ENCODE measurements at regions not wholly inside any gene's neighbourhood (a gene's known extent, or its start where the extent isn't known, plus 50 kb on each side); places are given as distances from the start of the nearest gene placed in this dataset.

DNA sequence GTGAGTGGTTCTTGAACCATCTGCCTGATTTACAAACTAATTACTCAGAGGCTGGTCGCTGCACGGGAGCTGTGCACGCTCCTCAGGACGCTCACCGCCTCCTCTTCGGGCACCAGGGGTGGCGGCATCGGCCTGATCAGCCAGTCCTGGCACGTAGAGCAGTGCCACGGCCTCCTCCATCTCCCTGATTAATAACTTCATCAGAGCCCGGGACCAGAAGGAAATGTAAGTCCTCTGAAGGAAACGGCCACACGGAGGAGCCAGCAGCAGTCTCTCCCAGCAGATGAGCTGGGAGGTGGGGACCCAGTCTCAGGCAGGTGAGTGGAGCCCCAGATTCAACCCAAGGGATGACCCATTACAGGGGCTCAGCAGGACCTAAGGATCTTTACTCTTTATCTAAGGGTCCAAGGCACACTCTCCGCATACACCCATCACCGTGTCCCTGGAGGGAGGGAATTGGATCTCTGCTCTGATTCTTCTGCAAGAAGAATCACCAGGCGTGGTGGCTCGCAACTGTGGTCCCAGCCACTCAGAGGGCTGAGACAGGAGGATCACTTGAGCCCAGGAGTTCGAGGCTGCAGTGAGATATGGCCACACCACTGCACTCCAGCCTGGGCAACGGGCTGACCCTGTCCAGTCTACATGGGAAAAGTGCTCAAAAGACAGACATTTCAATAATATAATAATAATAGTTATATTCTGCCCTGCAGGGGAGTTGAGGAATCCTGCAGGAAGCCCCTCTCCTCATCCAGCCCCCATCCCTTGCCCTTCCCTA lies 366.5 kb downstream of the SEC14L1 start:
- no peak for DNase-seq

DNA sequence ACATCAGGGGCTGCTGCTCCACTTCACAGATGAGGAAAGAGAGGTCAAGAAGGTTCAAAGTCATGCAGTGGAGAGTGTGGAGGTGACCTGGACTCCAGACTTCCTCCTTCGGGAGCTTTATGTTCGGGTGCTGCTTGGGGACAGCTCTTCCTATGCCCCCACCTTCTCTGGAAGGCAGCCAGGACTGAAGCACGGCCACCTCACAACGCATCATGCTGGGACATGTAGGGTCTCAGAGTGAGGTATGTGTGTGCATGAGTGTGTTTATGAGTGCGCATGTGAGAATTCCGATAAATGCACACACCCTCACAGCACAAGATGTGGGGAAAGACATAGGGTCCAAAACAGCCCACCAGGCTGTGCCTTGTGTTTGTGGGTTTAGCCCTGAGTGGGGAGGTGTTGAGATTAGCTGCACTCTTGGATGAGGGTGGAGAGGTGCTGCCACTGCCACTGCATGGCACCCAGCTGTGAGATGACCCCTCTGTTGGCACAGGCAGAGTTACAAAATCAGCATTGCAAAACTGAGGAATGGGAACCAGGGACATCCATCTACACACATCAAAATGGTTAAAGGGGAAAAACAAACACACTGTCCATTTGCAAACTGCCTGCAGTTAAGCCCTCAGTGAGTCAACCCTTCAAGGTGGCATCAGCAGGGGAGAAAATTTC lies 367.4 kb downstream of the SEC14L1 start:
- DNase-seq = peak in 1 of 2 donors; percentile 18

DNA sequence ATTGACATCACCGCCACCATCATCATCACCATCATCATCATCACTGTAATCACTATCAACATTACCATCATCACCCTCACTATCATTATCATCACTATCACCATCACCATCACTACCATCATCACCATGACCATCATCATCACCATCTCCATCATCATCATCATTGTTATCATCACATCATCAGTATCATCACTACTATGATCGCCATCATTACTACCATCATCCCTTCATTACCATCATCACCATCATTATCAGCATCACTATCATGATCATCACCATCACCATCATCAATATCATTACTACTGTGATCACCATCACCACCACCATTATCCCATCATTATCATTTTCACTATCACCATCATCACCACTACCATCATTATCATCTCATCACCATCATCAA lies 368.3 kb downstream of the SEC14L1 start:
- no peak for DNase-seq

DNA sequence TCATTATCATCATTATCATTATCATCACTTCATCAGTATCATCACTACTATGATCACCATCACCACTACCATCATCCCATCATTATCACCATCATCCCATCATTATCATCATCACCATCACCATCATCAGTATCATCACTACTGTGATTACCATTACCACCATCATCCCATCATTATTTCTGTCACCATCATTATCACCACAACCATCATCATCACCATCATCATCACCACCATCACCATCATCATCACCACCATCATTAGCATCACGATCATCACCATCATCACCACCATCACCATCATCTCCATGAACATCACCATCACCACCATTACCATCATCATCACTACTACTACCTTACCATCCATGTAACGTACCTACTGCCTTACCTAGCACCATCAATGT lies 368.8 kb downstream of the SEC14L1 start:
- DNase-seq = no peak

DNA sequence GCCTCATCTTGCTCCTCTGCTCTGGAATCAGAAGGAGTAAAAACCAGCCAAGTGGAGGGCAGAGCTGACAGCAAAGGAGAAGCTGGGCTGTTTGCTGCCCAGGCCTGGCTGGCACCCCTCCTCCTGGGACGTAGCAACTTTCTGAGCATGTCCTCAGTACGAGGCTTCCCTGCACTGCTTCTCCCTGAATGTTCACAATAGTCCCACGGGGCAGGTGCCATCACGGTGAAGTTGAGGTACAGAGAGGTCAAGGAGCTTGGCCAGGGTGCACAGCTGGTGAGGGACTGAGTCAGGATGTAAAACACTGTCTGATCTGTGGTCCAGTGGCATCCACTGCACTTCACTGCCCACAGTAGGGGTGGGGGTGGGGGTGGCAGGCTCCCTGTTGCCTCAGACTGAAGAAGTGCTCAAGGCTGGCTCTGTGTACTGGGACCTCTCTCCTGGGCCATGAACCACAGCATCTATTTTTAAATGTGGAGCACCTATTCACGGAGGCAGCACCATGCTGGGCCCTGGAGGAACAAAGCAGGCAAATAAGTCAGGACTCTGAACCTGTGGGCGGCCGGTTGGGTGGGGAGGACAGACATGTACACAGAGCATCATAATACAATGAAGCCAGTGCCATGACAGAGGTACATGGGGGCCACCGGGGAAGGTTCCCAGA lies 369.5 kb downstream of the SEC14L1 start:
- no peak for DNase-seq

DNA sequence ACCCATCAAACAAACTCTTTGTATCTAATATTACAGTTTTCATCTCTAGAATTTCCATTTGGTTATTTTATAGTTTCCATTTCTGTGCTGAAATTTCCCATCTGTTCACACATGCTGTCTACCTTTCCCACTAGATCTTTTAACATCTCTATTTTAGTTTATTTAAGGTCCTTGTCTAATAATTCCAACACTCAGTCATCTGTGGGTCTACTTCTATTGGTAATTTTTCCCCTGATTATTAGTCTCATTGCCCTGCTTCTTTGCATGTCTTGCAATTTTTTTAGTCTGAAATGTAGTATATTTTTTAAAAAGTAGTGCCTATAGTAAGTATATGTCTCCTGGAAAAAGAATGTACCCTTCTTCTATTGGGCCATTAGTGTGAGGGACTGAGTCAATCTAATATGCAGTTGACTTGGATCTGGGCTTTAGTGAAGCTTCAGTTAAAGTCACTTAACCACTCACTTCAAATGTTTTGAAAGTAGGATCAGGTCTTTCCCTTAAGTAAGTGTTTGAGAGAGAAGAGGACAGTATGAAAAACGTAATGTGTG lies 370.8 kb downstream of the SEC14L1 start:
- DNase-seq = no peak

DNA sequence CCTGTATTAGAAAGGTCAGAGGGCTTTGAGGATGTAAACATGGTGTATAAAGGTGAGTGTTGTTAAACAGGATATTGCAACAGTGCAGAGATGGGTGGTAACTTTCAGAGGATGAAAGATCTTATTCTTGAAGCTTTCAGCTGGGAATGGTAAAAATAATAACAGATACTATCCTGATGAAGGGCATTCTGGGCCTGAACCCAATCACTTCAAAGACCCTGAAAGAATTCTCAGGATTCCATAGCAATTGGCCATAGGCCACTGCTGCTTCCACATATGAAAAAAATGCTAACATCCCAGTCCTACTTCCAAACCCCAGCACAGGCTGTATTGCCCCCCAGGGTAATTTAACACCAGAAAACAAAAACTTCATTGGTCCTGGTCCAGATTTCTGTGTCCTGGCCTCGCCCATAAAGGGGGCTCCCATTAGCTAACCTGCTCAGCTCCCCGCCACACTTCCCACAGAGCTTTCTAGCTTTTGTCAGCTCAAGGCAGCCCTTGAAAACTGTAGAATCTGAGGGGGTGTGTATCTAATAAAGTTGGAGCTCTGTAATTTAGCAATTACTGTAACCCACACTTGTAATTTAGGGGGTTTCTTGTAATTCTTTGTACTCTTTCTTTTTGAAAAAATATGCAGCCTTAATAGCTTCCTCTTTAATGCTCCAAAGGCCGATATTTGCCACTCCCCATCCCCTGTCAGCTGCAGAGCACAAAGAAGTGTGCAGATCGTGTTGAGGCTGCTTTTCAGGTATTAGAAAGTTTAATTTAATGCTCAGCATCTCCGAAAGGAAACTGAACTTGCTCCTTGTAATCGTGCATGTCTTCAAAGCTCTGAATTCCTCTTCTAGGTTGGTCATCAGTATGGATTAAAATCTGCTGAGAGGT lies 371.5 kb downstream of the SEC14L1 start:
- DNase-seq = no peak

DNA sequence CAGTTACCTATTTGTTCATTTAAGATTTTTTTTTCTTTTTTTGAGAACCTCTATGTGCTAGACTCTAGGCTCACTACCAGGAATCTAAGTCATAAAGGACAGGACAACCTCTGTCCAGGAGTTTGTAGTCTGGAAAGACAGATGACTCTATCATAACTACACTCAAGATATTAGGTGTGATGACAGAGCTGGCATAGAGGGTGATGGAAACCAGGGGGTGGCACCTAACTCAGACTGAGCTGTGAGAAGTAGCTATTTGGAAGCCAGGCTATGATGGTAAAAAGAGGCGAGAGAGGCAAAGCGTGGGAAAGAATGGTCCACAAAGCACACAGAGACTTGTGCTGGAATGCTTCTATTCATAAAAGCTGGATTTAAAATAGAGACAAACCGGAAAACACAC lies 372.3 kb downstream of the SEC14L1 start:
- DNase-seq = no peak

DNA sequence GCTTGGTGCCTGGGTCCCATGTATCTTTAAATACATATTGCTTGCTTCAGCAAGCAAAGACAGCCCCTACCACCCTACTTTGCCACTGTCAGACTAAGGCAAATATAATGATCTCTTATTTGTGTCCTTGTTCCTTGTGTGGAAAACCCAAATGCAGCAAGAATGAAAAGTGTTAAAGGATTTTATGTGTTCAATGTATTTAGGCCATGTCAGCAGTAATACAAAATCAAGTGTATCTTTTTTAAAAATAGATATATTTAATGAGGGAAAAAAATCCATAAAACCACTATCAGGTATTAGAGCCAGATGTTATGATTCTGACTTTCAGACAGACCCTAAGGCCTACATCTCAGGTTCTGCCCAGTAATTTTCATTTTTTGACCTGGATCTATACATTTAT lies 374.5 kb downstream of the SEC14L1 start:
- no peak for DNase-seq

DNA sequence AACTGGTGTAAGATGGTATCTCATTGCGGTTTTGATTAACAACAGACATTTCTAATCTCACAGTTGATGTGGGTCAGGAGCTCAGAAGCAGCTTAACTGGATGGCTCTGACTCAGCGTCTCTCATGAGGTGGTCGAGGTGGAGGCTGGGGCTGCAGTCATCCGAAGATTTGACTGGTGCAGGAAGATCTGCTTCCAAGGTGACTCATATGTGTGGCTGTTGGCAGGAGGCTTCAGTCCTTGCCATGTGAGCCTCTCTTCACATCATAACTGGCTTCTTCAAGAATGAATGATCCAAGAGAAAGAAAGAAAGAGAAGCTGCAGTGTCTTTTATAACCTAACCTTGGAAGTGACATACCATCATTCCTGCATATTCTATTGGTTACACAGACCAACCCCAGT lies 376.1 kb downstream of the SEC14L1 start:
- no peak for DNase-seq

DNA sequence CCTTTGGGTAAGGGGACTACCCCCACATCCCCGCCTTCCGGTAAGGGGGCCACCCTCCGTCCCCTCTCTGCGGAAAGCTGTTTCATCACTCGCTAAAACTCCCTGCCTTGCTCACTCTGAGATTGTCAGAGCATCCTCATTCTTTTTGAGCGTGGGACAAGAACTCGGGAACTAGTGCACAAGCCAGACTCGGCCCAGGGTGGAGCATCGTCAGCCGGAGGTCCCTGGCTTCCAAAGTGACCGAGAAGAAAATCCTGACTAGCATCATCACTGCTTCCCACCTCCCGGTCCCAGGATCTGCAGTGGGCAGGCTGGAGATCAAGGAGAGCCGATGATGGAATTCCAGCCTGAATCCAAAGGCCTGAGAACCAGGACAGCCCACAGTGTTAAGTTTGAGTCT lies 380.3 kb downstream of the SEC14L1 start:
- no peak for DNase-seq

DNA sequence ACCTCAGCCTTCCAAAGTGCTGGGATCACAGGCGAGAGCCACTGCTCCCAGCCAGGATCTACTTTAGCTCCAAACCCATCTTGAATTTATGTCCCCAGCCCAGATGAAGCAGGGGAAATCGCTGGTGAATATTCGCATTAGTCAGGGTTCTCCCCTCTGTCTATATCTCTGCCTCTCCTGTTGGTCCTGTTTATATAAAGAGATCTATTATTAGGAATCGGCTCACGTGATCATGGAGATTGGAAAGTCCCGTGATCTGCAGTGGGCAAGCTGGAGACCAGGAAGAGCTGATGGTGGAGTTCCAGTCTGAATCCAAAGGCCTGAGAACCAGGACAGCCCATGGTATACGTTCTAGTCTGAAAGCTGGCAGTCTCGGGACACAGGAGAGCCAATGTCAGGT lies 382.8 kb downstream of the SEC14L1 start:
- DNase-seq = no peak

DNA sequence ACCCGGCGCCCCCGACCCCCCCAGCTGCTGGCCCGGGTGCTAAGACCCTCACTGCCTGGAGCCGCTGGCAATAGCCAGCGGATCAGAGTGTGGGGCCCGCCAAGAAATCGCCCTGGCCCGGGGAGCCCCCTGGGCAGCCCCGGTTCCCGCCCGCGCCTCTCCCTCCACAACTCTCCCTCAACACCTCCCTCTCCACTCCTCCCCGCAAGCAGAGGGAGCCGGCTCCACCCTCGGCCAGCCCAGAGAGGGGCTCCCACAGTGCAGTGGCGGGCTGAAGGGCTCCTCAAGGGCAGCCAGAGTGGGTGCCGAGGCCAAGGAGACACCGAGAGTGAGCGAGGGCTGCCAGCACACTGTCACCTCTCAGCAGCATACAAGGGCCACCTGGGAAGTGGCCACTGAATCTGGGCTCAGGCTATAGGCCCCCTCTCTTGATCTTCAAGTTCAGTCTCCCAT lies 385.5 kb downstream of the SEC14L1 start:
- DNase-seq = no peak

DNA sequence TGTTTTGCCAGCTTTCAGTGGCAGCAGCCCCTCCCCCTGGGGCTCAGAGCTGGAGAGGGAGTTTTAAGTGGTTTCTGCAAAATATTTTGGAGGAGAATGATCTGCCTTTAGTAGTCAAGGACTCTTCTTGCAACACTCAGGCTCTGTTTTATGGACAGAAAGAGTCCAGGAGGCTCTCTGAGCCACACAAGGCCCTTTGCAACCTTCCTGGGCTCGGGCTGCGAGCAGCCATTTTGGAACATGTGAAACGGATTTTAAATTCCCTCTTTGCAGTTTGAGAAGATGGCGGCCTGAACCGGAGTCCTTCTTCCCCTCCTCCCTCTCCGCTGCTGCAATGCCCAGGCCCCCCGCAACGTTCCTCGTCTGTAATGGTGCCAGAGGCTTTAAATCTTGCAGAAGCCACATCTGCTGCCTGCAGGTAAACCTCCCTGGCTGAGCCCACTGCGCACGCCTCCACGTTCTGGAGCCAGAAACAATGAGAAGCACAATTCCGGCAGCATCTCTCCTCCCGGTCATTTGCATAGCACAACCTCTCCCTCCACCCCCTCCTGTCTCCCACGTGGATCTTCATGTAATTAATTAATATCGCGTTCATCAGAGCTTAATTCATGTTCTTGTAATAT lies 386.1 kb downstream of the SEC14L1 start:
- DNase-seq = no peak

DNA sequence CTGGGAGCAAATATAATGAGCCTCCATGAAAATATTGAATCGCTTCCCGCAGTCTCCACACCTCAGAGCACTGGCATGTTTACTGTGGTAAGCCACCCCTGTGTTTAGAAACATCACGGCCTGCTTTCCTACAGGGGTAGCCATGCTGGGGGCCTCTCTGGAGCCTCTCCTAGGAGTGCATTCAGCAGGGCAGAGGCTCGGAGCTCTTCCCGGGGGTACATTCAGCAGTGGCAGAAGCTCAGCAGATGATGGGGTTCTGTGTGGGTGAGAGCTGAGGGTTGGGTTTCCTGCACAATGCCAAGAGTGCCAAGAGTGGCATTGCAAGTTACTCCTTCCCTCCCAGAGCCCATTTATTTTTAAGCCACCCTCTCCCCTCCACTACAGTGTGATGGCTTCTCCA lies 386.6 kb downstream of the SEC14L1 start:
- DNase-seq = no peak

DNA sequence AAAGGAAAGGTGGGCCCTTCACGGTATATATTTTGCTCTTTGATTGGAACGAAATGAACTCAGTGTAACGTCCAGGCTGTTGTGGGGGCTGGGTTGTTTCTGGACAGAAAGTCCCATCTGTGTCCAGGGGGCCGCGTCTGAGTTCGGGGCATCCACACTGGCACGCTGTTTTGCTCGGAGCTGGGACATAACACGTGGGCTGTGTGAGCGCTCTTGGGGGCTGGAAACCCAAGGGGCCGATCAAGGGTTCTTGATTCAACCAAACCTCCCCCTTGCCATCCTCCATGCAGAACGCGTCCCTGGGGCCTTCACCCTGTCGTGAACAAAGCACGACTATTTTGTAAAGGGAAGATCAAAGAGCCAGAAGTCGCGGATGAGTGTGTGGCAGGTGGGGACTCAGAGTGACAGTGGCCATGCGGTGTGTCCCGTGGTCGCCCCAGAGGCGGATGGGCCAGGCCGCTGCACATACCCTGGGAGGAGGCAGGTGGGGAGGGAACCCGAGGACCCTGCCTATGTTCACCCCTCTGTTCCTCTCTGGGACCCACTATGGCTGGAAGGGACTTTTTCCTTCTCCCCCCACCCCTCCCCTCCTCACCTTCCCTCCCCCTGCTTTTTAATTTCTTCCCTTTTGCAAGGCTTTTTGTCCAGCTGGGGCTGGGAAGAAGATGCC lies 387.2 kb downstream of the SEC14L1 start:
- DNase-seq = no peak

DNA sequence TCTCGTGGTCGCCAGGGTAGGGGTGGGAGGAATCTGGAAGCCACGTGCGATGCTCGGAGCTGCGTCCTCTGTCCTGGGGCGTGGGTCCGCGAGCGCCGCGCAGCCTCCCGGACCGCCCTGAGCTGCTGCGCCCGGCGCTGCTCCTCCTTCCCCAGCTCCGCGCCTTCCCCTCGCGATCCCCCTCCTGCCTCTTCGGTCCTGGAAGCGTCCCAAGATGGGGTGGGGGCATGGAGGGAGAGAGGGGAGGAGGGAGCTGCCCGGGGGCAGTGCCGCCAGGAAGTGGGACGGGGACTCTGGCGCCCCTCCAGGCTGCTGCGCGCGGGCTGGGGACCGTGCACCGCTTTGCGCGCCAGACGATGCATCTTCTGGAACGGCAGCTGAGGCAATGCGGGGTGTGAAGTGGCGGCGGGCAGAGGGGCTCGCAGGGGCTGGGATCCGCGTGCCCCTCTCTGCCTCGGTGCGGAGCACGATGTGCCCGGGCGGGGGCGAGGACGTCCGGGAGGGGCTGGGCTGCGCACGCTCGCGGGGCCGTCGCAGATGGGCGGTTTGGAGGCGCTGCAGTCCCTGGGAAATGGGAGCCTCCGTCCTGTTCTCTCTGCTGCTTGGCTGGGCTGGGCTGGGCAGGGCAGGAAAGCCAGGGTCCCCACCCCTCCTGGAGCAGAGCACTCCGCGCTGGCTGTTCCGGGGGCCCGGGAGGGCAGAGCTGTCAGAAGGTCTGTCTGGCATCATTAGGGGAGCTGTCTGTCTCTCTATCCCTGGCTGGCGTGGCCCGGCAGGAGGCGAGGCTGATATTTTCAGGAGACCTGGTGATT lies 388.0 kb downstream of the SEC14L1 start:
- DNase-seq = no peak

DNA sequence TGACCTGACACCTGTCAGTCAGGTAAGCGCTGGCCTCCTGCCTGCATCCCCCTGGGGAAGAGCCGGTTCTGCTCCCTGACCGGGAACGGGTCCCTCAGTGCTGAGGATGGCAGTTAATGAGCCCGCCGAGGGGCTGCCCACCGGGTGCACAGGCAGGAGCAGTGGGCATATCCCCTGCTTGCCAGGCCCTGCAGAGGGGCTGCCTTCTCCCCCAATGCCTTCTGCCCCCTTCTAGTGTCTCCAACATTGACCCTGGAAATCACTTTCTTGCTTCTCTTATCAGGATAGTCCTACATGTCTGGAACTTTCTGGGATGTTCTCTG lies 388.5 kb downstream of the SEC14L1 start:
- DNase-seq = no peak

DNA sequence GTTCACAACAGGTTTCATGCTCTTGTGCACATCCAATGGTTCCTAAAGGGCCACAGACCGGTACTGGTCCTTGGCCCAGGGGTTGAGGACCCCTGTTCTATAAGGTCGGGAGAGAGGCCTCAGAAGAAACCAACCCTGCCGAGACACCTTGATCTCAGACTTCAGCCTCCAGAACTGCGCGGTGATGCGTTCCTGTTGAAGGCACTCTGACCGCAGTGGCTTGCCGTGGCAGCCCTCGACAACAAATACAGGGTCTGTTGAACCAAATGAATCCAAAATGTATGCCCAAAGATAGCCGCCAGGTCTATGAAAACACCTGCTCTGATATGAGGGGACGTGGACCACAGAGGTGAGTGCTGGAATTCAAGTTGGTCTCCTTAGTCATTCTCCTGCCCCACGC lies 389.8 kb downstream of the SEC14L1 start:
- no peak for DNase-seq

DNA sequence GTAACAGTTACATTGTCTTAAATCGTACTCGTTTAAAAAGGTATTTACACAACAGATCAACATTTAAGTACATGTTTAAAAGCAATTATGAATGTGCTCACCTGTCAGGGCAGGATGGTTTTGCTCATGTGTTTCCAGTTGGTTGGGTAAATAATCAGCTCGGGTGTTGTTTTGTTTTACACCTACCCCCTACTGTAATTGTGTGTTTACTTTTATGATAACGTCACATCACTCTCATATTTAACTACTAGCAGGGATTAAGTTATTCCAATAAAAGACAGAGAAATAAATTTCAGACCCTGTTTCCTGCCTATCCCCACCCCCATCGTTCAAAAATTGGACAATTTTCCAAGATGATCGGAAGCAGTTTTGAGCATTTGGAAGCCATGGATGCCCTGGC lies 390.2 kb downstream of the SEC14L1 start:
- no peak for DNase-seq

DNA sequence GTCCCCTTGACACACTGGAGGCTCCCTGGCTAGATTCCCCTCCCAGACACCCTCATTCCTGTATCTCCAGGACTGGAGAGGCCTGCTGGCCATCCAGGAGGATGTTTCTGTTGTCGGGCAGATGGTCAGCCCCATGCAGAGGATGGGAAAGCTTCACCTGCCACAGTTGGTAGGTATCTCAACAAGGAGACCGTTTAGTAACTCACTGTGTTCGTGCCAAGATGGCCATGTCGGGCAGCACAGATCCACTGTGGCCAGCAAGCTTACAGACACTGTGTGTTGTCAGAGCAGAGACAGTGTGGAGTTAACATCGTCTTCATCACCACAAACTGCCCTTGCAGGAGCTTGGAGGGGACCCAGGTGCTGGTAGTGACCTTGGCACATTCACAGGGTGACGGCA lies 390.9 kb downstream of the SEC14L1 start:
- no peak for DNase-seq
